H1 (cell line): ENCODE measurements at regions not wholly inside any gene's neighbourhood (a gene's known extent, or its start where the extent isn't known, plus 50 kb on each side); places are given as distances from the start of the nearest gene placed in this dataset.

Source experiments
- CTCF ChIA-PET: fragments of 300-600 bp; sonication (Branson Sonifier 250); formaldehyde crosslinking; loops from one replicate; lab custom pipeline; 2021; ENCODE audit not compliant: partially characterized antibody; lab: Charles Lee
- POLR2A ChIA-PET: fragments of 300-600 bp; sonication (Branson Sonifier 250); formaldehyde crosslinking; loops from one replicate; lab custom pipeline; 2021; ENCODE audit warnings: inconsistent platforms; ENCODE audit not compliant: partially characterized antibody; lab: Charles Lee
- DNase-seq, 2 experiments: peaks; one replicate each; pipeline versions ENCODE4 v3.0.0 to v3.0.0-alpha.2; 2010 to 2022; ENCODE audit warnings: low spot score in 2 of 2, low read depth in 1 of 2, mixed read lengths in 1 of 2
- FAIRE-seq: peaks from 2 replicates; lab custom pipeline; 2011; peaks lifted over from hg19 to GRCh38; lab: Jason Lieb, UNC
- H2AFZ ChIP-seq: 2 replicates; pipeline ENCODE4 v1.8.1; 2012; ENCODE audit warnings: low read length, inconsistent platforms
- H2AK5ac ChIP-seq: 2 replicates; pipeline ENCODE4 v1.6.1; 2013; ENCODE audit warnings: low read depth, low read length
- H2BK120ac ChIP-seq: replicated peaks from 2 replicates; pipeline ENCODE3; 2013; ENCODE audit warnings: low read depth, low read length, inconsistent platforms
- H2BK12ac ChIP-seq: 2 replicates; pipeline ENCODE4 v1.6.1; 2013; ENCODE audit warnings: low read depth, low read length
- H2BK15ac ChIP-seq: 2 replicates; pipeline ENCODE4 v1.6.1; 2013; ENCODE audit warnings: low read length
- H2BK20ac ChIP-seq: 2 replicates; pipeline ENCODE4 v1.6.1; 2013; ENCODE audit warnings: low read length
- H2BK5ac ChIP-seq: 2 replicates; pipeline ENCODE4 v1.6.1; 2013; ENCODE audit warnings: low read depth, low read length
- H3K14ac ChIP-seq: 2 replicates; pipeline ENCODE4 v1.6.1; 2013; ENCODE audit warnings: inconsistent platforms; ENCODE audit not compliant: insufficient read length
- H3K18ac ChIP-seq: 2 replicates; pipeline ENCODE4 v1.6.1; 2013; ENCODE audit warnings: low read length; ENCODE audit errors: extremely low read depth
- H3K23ac ChIP-seq: 2 replicates; pipeline ENCODE4 v1.6.1; 2013; ENCODE audit warnings: inconsistent platforms; ENCODE audit not compliant: insufficient read length
- H3K23me2 ChIP-seq: 2 replicates; pipeline ENCODE4 v1.6.1; 2013; ENCODE audit warnings: low read depth, low read length
- H3K27ac ChIP-seq: 2 replicates; pipeline ENCODE4 v1.6.1; 2011; ENCODE audit warnings: low read depth, low read length, inconsistent platforms
- H3K27me3 ChIP-seq, 4 experiments: replicated peaks in 1 of 4; 1 replicate in 1 of 4; 2 replicates in 3 of 4; pipeline versions ENCODE4 v1.6.1 to v1.8.1; 2011 to 2013; ENCODE audit warnings: low read length in 3 of 4, mild to moderate bottlenecking in 3 of 4, inconsistent platforms in 2 of 4, mixed read lengths in 2 of 4, moderate library complexity in 1 of 4; ENCODE audit not compliant: control insufficient read depth in 3 of 4, insufficient read depth in 3 of 4; ENCODE audit errors: extremely low read depth in 1 of 4
- H3K36me3 ChIP-seq, 4 experiments: 2 replicates each; pipeline versions ENCODE4 v1.6.1 to v1.8.1; 2011 to 2013; ENCODE audit warnings: mild to moderate bottlenecking in 4 of 4, low read length in 3 of 4, moderate library complexity in 2 of 4, control low read depth in 1 of 4, inconsistent platforms in 1 of 4; ENCODE audit not compliant: insufficient read depth in 4 of 4, control insufficient read depth in 2 of 4
- H3K4ac ChIP-seq: replicated peaks from 2 replicates; pipeline ENCODE3; 2013; ENCODE audit warnings: low read length, low read depth, mixed read lengths, inconsistent platforms; ENCODE audit not compliant: insufficient read length
- H3K4me1 ChIP-seq, 4 experiments: replicated peaks in 1 of 4; 1 replicate in 1 of 4; 2 replicates in 3 of 4; pipeline versions ENCODE4 v1.6.1 to v1.8.1; 2011 to 2013; ENCODE audit warnings: low read length in 3 of 4, inconsistent platforms in 2 of 4, mixed read lengths in 1 of 4; ENCODE audit not compliant: insufficient read depth in 4 of 4, control insufficient read depth in 3 of 4
- H3K4me2 ChIP-seq, 2 experiments: 2 replicates each; pipeline versions ENCODE4 v1.6.1 to v1.8.1; 2011 to 2013; ENCODE audit warnings: low read depth in 2 of 2, low read length in 2 of 2, control low read depth in 1 of 2, inconsistent platforms in 1 of 2, mild to moderate bottlenecking in 1 of 2; ENCODE audit not compliant: insufficient read depth in 1 of 2
- H3K4me3 ChIP-seq, 4 experiments: fragments of 200-600, 300-600 bp in 1 of 4; sonication (generic), shearing (Covaris generic), sonication (Bioruptor Twin) in 1 of 4; 2 replicates each; pipeline versions ENCODE4 v1.5.1 to v1.8.1; 2011 to 2016; ENCODE audit warnings: low read length in 4 of 4, low read depth in 3 of 4, control low read depth in 2 of 4, inconsistent platforms in 2 of 4, mild to moderate bottlenecking in 2 of 4, mixed read lengths in 1 of 4, moderate library complexity in 1 of 4; ENCODE audit not compliant: insufficient read depth in 2 of 4; ENCODE audit errors: extremely low read depth in 1 of 4
- H3K56ac ChIP-seq: replicated peaks from 2 replicates; pipeline ENCODE3; 2013; ENCODE audit warnings: low read depth, mild to moderate bottlenecking, mixed read lengths, low read length, inconsistent platforms; ENCODE audit not compliant: insufficient read length
- H3K79me1 ChIP-seq: 2 replicates; pipeline ENCODE4 v1.6.1; 2013; ENCODE audit warnings: low read depth, low read length, control low read depth
- H3K79me2 ChIP-seq, 2 experiments: 2 replicates each; pipeline versions ENCODE4 v1.6.1 to v1.8.1; 2012 to 2013; ENCODE audit warnings: low read length in 2 of 2, mild to moderate bottlenecking in 2 of 2, inconsistent platforms in 1 of 2; ENCODE audit not compliant: insufficient read depth in 2 of 2, control insufficient read depth in 1 of 2
- H3K9ac ChIP-seq, 4 experiments: replicated peaks in 1 of 4; 1 replicate in 1 of 4; 2 replicates in 3 of 4; pipeline versions ENCODE4 v1.6.1 to v1.8.1; 2011 to 2013; ENCODE audit warnings: low read depth in 3 of 4, low read length in 3 of 4, control low read depth in 2 of 4, mild to moderate bottlenecking in 2 of 4, moderate library complexity in 2 of 4, inconsistent platforms in 1 of 4; ENCODE audit errors: extremely low read depth in 1 of 4
- H3K9me3 ChIP-seq, 2 experiments: 2 replicates each; pipeline versions ENCODE4 v1.6.1 to v1.8.1; 2012 to 2013; ENCODE audit warnings: mild to moderate bottlenecking in 2 of 2, moderate library complexity in 2 of 2, control low read depth in 1 of 2, inconsistent platforms in 1 of 2, low read depth in 1 of 2, low read length in 1 of 2, mixed read lengths in 1 of 2; ENCODE audit not compliant: insufficient read depth in 2 of 2
- H4K20me1 ChIP-seq, 2 experiments: replicated peaks in 1 of 2; 2 replicates each; pipeline versions ENCODE3 to v1.8.1; 2011 to 2013; ENCODE audit warnings: inconsistent platforms in 2 of 2, low read length in 2 of 2, mild to moderate bottlenecking in 1 of 2; ENCODE audit not compliant: insufficient read depth in 2 of 2, control insufficient read depth in 1 of 2
- H4K5ac ChIP-seq: 2 replicates; pipeline ENCODE4 v1.6.1; 2013; ENCODE audit warnings: low read length, low read depth, mixed read lengths, inconsistent platforms; ENCODE audit not compliant: insufficient read length
- H4K8ac ChIP-seq: 2 replicates; pipeline ENCODE4 v1.8.0; 2013; ENCODE audit warnings: mild to moderate bottlenecking, moderate library complexity, low read length, inconsistent platforms; ENCODE audit not compliant: insufficient read depth; ENCODE audit errors: extremely low read depth
- H4K91ac ChIP-seq: replicated peaks from 2 replicates; pipeline ENCODE3; 2013; ENCODE audit warnings: low read length, mixed read lengths, inconsistent platforms; ENCODE audit not compliant: insufficient read length
- ATF2 ChIP-seq: IDR thresholded peaks from 2 replicates; pipeline ENCODE4 v1.6.1; 2012; ENCODE audit warnings: low read length, inconsistent platforms
- CTCF ChIP-seq, 3 experiments: IDR thresholded peaks; 1 replicate in 2 of 3; 2 replicates in 1 of 3; pipeline versions ENCODE4 v1.5.1 to v1.6.1; 2011; ENCODE audit warnings: low read length in 3 of 3, mild to moderate bottlenecking in 3 of 3, inconsistent platforms in 2 of 3, low read depth in 1 of 3, moderate library complexity in 1 of 3; ENCODE audit not compliant: insufficient read depth in 1 of 3; ENCODE audit errors: control extremely low read depth in 1 of 3
- FOSL1 ChIP-seq: IDR thresholded peaks from 2 replicates; pipeline ENCODE4 v1.6.1; 2011; ENCODE audit warnings: mild to moderate bottlenecking, low read depth, low read length, moderate library complexity; ENCODE audit not compliant: insufficient read depth
- POLR2A ChIP-seq, 2 experiments: IDR thresholded peaks; 1 replicate in 1 of 2; 2 replicates in 1 of 2; pipeline ENCODE4 v1.6.1; 2011; ENCODE audit warnings: low read depth in 2 of 2, low read length in 2 of 2, mild to moderate bottlenecking in 2 of 2; ENCODE audit errors: control extremely low read depth in 1 of 2
- POLR2AphosphoS5 ChIP-seq: IDR thresholded peaks from 2 replicates; pipeline ENCODE4 v1.6.1; 2011; ENCODE audit warnings: low read depth, low read length
- RAD21 ChIP-seq, 2 experiments: IDR thresholded peaks in 1 of 2; conservative IDR thresholded peaks in 1 of 2; 2 replicates each; pipeline ENCODE4 v1.6.1; 2011; ENCODE audit warnings: low read depth in 2 of 2, low read length in 2 of 2, improper control_type of control experiment in 1 of 2, inconsistent platforms in 1 of 2, mild to moderate bottlenecking in 1 of 2, moderate library complexity in 1 of 2
- SP1 ChIP-seq: IDR thresholded peaks from 2 replicates; pipeline ENCODE4 v1.6.1; 2011; ENCODE audit warnings: low read depth, low read length
- SP4 ChIP-seq: IDR thresholded peaks from 2 replicates; pipeline ENCODE4 v1.6.1; 2012; ENCODE audit warnings: low read length, inconsistent platforms
- WGBS, 2 experiments: shearing (Covaris generic) in 1 of 2; methylation state at CpG; one replicate each; pipeline versions ENCODE4 v1.1.6 to v1.1.7; 2013 to 2015; ENCODE audit warnings: low lambda C conversion rate in 2 of 2, mixed read lengths in 2 of 2, inconsistent platforms in 1 of 2, low coverage in 1 of 2, missing lambda C conversion rate in 1 of 2; ENCODE audit not compliant: insufficient replicate concordance in 2 of 2, insufficient coverage in 1 of 2, insufficient read length in 1 of 2; ENCODE audit errors: extremely low coverage in 1 of 2, missing lambda C conversion rate in 1 of 2; 5-methylcytosine and 5-hydroxymethylcytosine counted together
- TF ChIP-seq, protein P1 (sequence below): IDR thresholded peaks from 2 replicates; pipeline ENCODE4 v1.6.1; 2012; ENCODE audit warnings: inconsistent platforms

DNA sequence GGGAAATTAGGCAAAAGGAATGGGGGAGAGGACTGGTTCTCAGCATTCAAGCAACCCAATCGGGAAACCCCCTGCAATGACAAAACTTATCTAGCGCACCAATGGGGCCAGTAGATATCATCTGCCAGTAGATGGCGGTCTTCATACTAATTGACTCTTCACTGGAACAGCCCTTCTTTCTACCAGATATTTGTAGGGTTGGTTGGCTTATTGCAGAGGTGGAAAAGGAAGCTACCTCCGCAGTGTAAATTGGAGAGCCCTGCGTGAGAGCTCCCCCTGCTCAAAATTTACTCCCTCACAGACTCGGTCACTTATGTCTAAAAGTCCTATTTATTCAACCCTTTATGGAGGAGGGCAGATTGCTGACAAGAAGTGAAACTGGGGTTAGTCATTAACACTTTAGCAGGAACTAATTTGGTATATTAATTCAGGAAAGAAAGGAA is 166.1 kb upstream of the CCND2 start:
- no peak overlapping the region for H2BK12ac ChIP-seq
- H2AK5ac ChIP-seq, result no peak overlapping the region
- peak; percentile 15 to 53 for DNase-seq
- TF ChIP-seq CTCF (IDR thresholded peaks at IDR 0.05; ENCODE audit: control extremely low read depth in 1 of 3, insufficient read depth in 1 of 3, low read depth in 1 of 3, low read length in 3 of 3) (peak in 2 of 3 experiments; percentile 68 to 79; a peak in 3 of 4 replicates), FOSL1 (no peak), RAD21 (IDR thresholded peaks at IDR 0.05 in 1 of 2, conservative IDR thresholded peaks at IDR 0.05 in 1 of 2; ENCODE audit: low read depth in 2 of 2, low read length in 2 of 2) (peak; percentile 79 to 90), POLR2AphosphoS5 (no peak), SP4 (peak; percentile 41; the same call in 1 of the 2 replicates), ATF2 (0 out of 2 replicates have a peak, but pooled peaks have one; percentile 43), POLR2A (IDR thresholded peaks at IDR 0.05; ENCODE audit: control extremely low read depth in 1 of 2, low read depth in 2 of 2, low read length in 2 of 2) (no peak), SP1 (0 out of 2 replicates have a peak, but pooled peaks have one; percentile 19)
- TF ChIP-seq, protein P1, sequence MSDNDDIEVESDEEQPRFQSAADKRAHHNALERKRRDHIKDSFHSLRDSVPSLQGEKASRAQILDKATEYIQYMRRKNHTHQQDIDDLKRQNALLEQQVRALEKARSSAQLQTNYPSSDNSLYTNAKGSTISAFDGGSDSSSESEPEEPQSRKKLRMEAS, result no peak
- TF ChIP-seq, all 59 proteins: peak for 5
- Histone ChIP-seq H2BK5ac (no peak overlapping the region), H3K27me3 (no peaks in the 10 kb centered on the region), H2AFZ (no peak overlapping the region), H3K23me2 (no peaks in the 10 kb centered on the region), H3K4ac (no peak overlapping the region), H3K27ac (no peak overlapping the region), H2BK20ac (no peak overlapping the region), H3K4me2 (no peak overlapping the region), H3K9ac (no peak overlapping the region), H3K56ac (no peak overlapping the region), H3K4me3 (no peak overlapping the region), H2BK15ac (no peak overlapping the region), H3K14ac (no peak overlapping the region), H3K36me3 (no peaks in the 10 kb centered on the region), H3K79me1 (no peaks in the 10 kb centered on the region), H4K5ac (no peak overlapping the region), H4K8ac (no peak overlapping the region), H4K20me1 (no peaks in the 10 kb centered on the region), H3K23ac (no peak overlapping the region), H3K79me2 (no peaks in the 10 kb centered on the region), H4K91ac (no peak overlapping the region), H3K9me3 (no peaks in the 10 kb centered on the region), H3K18ac (no peak overlapping the region), H2BK120ac (no peak overlapping the region), H3K4me1 (peaks cover 0 to 6% (median 0%) of the 10 kb centered on the region in 4 experiments; a peak in 2 of 7 replicates)
- ChIA-PET CTCF (interaction anchor here (0.6 to 4.6 kb wide), 50 partner anchors 10 to 409 kb away, joined by 3 to 44 read pairs (median 5); no protein-coding TSS in a partner anchor), POLR2A (interaction anchor here (0.6 to 3.8 kb wide), 11 partner anchors 9 to 169 kb away, joined by 3 to 18 read pairs (median 4); partner anchors contain the start of gene CCND2)
- WGBS, 2 experiments, result 25% methylated on average over 6 of the region's 6 CpGs; no CpG with 5 or more reads in 1 of the 2 experiments
- peak; percentile 92 for FAIRE-seq
